Subcutaneous abdominal adipose tissue (tissue), 5 donors: ENCODE measurements at regions not wholly inside any gene's neighbourhood (a gene's known extent, or its start where the extent isn't known, plus 50 kb on each side); places are given as distances from the start of the nearest gene placed in this dataset.

ENCODE experiments used
- H3K27ac ChIP-seq: one replicate; pipeline ENCODE4 v1.7.0; 2013; ENCODE audit warnings: low read depth, mild to moderate bottlenecking, inconsistent platforms, low read length, moderate library complexity
- H3K27me3 ChIP-seq, 5 donors: one replicate each; pipeline ENCODE4 v1.7.0; 2013; ENCODE audit warnings: low read length in 5 of 5, inconsistent platforms in 1 of 5; ENCODE audit not compliant: control insufficient read depth in 5 of 5, insufficient read depth in 4 of 5
- H3K36me3 ChIP-seq, 5 donors: one replicate each; pipeline ENCODE4 v1.7.0; 2013; ENCODE audit warnings: low read length in 5 of 5; ENCODE audit not compliant: control insufficient read depth in 5 of 5, insufficient read depth in 5 of 5
- H3K4me1 ChIP-seq, 5 donors: one replicate each; pipeline ENCODE4 v1.7.0; 2013; ENCODE audit warnings: low read length in 5 of 5, mild to moderate bottlenecking in 3 of 5, moderate library complexity in 1 of 5; ENCODE audit not compliant: control insufficient read depth in 5 of 5, insufficient read depth in 5 of 5
- H3K4me3 ChIP-seq, 5 donors: one replicate each; pipeline ENCODE4 v1.7.0; 2013; ENCODE audit warnings: low read length in 5 of 5, low read depth in 1 of 5
- H3K9ac ChIP-seq, 5 donors: one replicate each; pipeline ENCODE4 v1.7.0; 2013; ENCODE audit warnings: low read length in 5 of 5, mild to moderate bottlenecking in 4 of 5, moderate library complexity in 3 of 5
- H3K9me3 ChIP-seq, 5 donors: one replicate each; pipeline ENCODE4 v1.7.0; 2013; ENCODE audit warnings: low read length in 5 of 5; ENCODE audit not compliant: control insufficient read depth in 5 of 5
- donor health status: healthy.
- donor health status: healthy.
- donor health status: healthy.
- donor health status: healthy.
- donor health status: healthy.

- no peak overlapping the region for H3K27ac ChIP-seq
- no peak overlapping the region for H3K4me3 ChIP-seq
- H3K36me3 ChIP-seq = no peaks in the 10 kb centered on the region
- peaks cover 0 to 41% (median 28%) of the 10 kb centered on the region in 5 donors for H3K27me3 ChIP-seq
- H3K9ac ChIP-seq = no peak overlapping the region
- H3K9me3 ChIP-seq = peaks cover 0 to 7% (median 5%) of the 10 kb centered on the region in 5 donors
- H3K4me1 ChIP-seq = no peaks in the 10 kb centered on the region
These were observed 180.9 kb downstream of the RBFOX3 start for GRCh38 chr17:79429864-79430494.

GRCh38 chr17:79428988-79429387 lies 181.9 kb downstream of the RBFOX3 start:
- no peak overlapping the region for H3K27ac ChIP-seq
- no peak overlapping the region for H3K9ac ChIP-seq
- H3K27me3 ChIP-seq = peaks cover 4 to 37% (median 33%) of the 10 kb centered on the region in 5 donors
- H3K4me3 ChIP-seq = no peak overlapping the region
- H3K36me3 ChIP-seq = no peaks in the 10 kb centered on the region
- peaks cover 0 to 6% (median 2%) of the 10 kb centered on the region in 5 donors for H3K9me3 ChIP-seq
- no peaks in the 10 kb centered on the region for H3K4me1 ChIP-seq

- Histone ChIP-seq H3K9me3 (no peaks in the 10 kb centered on the region), H3K36me3 (no peaks in the 10 kb centered on the region), H3K27ac (no peak overlapping the region), H3K27me3 (peaks cover 4 to 34% (median 27%) of the 10 kb centered on the region in 5 donors), H3K9ac (no peak overlapping the region), H3K4me1 (no peaks in the 10 kb centered on the region), H3K4me3 (no peak overlapping the region)
These were observed 183.0 kb downstream of the RBFOX3 start for GRCh38 chr17:79427621-79428539.

GRCh38 chr17:79425686-79426085 lies 185.2 kb downstream of the RBFOX3 start:
- Histone ChIP-seq H3K4me1 (no peaks in the 10 kb centered on the region), H3K9ac (no peak overlapping the region), H3K36me3 (no peaks in the 10 kb centered on the region), H3K4me3 (no peak overlapping the region), H3K27me3 (peaks cover 4 to 38% (median 27%) of the 10 kb centered on the region in 5 donors), H3K9me3 (no peaks in the 10 kb centered on the region), H3K27ac (no peak overlapping the region)

GRCh38 chr17:79424471-79425185 lies 186.2 kb downstream of the RBFOX3 start:
- H3K9ac ChIP-seq = no peak overlapping the region
- peaks cover 0 to 2% (median 0%) of the 10 kb centered on the region in 5 donors for H3K4me1 ChIP-seq
- H3K27me3 ChIP-seq = peaks cover 4 to 39% (median 26%) of the 10 kb centered on the region in 5 donors
- no peak overlapping the region for H3K27ac ChIP-seq
- H3K36me3 ChIP-seq = no peaks in the 10 kb centered on the region
- no peak overlapping the region for H3K4me3 ChIP-seq
- no peaks in the 10 kb centered on the region for H3K9me3 ChIP-seq

GRCh38 chr17:79423811-79424465 lies 186.9 kb downstream of the RBFOX3 start:
- Histone ChIP-seq H3K36me3 (no peaks in the 10 kb centered on the region), H3K4me3 (no peak overlapping the region), H3K27ac (no peak overlapping the region), H3K4me1 (peaks cover 0 to 2% (median 0%) of the 10 kb centered on the region in 5 donors), H3K9me3 (no peaks in the 10 kb centered on the region), H3K27me3 (peaks cover 9 to 42% (median 26%) of the 10 kb centered on the region in 5 donors), H3K9ac (no peak overlapping the region)

GRCh38 chr17:79422236-79422635 lies 188.6 kb downstream of the RBFOX3 start:
- Histone ChIP-seq H3K36me3 (no peaks in the 10 kb centered on the region), H3K9me3 (no peaks in the 10 kb centered on the region), H3K4me1 (peaks cover 0 to 2% (median 0%) of the 10 kb centered on the region in 5 donors), H3K4me3 (no peak overlapping the region), H3K27ac (no peak overlapping the region), H3K9ac (no peak overlapping the region), H3K27me3 (peaks cover 10 to 46% (median 16%) of the 10 kb centered on the region in 5 donors)

GRCh38 chr17:79420318-79421243 lies 190.3 kb downstream of the RBFOX3 start:
- Histone ChIP-seq H3K36me3 (no peaks in the 10 kb centered on the region), H3K4me3 (no peak overlapping the region), H3K27ac (no peak overlapping the region), H3K4me1 (peaks cover 0 to 2% (median 0%) of the 10 kb centered on the region in 5 donors), H3K9ac (no peak overlapping the region), H3K9me3 (no peaks in the 10 kb centered on the region), H3K27me3 (peaks cover 23 to 55% (median 32%) of the 10 kb centered on the region in 5 donors)
